Keratinocyte (primary cell): ENCODE measurements at regions not wholly inside any gene's neighbourhood (a gene's known extent, or its start where the extent isn't known, plus 50 kb on each side); places are given as distances from the start of the nearest gene placed in this dataset.

Experiments
- DNase-seq: peaks from one replicate; pipeline ENCODE4 v3.0.0-alpha.2; 2011; ENCODE audit warnings: low read depth, missing footprints, low spot score
- FAIRE-seq: peaks from 2 replicates; lab custom pipeline; 2011; peaks lifted over from hg19 to GRCh38; lab: Jason Lieb, UNC
- H2AFZ ChIP-seq: 2 replicates; pipeline ENCODE4 v1.6.0; 2012; ENCODE audit warnings: low read length, control low read depth, inconsistent platforms; ENCODE audit not compliant: control insufficient read depth
- H3K27ac ChIP-seq: 2 replicates; pipeline ENCODE4 v1.5.1; 2011; ENCODE audit warnings: low read length; ENCODE audit not compliant: control insufficient read depth, insufficient read depth
- H3K27me3 ChIP-seq: 3 replicates; pipeline ENCODE4 v1.6.0; 2011; ENCODE audit warnings: low read length; ENCODE audit not compliant: control insufficient read depth, insufficient read depth; ENCODE audit errors: extremely low read depth
- H3K36me3 ChIP-seq, 2 experiments: 2 replicates in 1 of 2; 3 replicates in 1 of 2; pipeline ENCODE4 v1.5.1; 2011; ENCODE audit warnings: low read length in 2 of 2, mild to moderate bottlenecking in 1 of 2; ENCODE audit not compliant: control insufficient read depth in 2 of 2, insufficient read depth in 2 of 2; ENCODE audit errors: extremely low read depth in 1 of 2
- H3K4me1 ChIP-seq: 3 replicates; pipeline ENCODE4 v1.5.1; 2011; ENCODE audit warnings: low read length; ENCODE audit not compliant: control insufficient read depth, insufficient read depth; ENCODE audit errors: extremely low read depth
- H3K4me2 ChIP-seq: 3 replicates; pipeline ENCODE4 v1.6.0; 2011; ENCODE audit warnings: low read depth, low read length; ENCODE audit not compliant: control insufficient read depth, insufficient read depth; ENCODE audit errors: extremely low read depth
- H3K4me3 ChIP-seq, 3 experiments: fragments of 200-600 bp in 1 of 3; sonication (generic) in 1 of 3; 2 replicates in 2 of 3; 3 replicates in 1 of 3; pipeline ENCODE4 v1.5.1; 2011 to 2016; ENCODE audit warnings: low read length in 3 of 3, mild to moderate bottlenecking in 3 of 3, control low read depth in 2 of 3, inconsistent platforms in 1 of 3, low read depth in 1 of 3, mixed read lengths in 1 of 3, mixed run types in 1 of 3, moderate library complexity in 1 of 3; ENCODE audit not compliant: control insufficient read depth in 2 of 3, insufficient read depth in 2 of 3; ENCODE audit errors: extremely low read depth in 1 of 3
- H3K79me2 ChIP-seq: 2 replicates; pipeline ENCODE4 v1.6.0; 2012; ENCODE audit warnings: low read length; ENCODE audit not compliant: control insufficient read depth, insufficient read depth
- H3K9ac ChIP-seq: 3 replicates; pipeline ENCODE4 v1.6.0; 2011; ENCODE audit warnings: low read length; ENCODE audit not compliant: control insufficient read depth, insufficient read depth; ENCODE audit errors: extremely low read depth
- H3K9me1 ChIP-seq: 3 replicates; pipeline ENCODE4 v1.6.0; 2011; ENCODE audit warnings: low read length; ENCODE audit not compliant: control insufficient read depth, insufficient read depth; ENCODE audit errors: extremely low read depth
- H3K9me3 ChIP-seq: 2 replicates; pipeline ENCODE4 v1.5.1; 2012; ENCODE audit warnings: low read depth, low read length; ENCODE audit not compliant: control insufficient read depth
- H4K20me1 ChIP-seq: 3 replicates; pipeline ENCODE4 v1.6.0; 2011; ENCODE audit warnings: low read length; ENCODE audit not compliant: control insufficient read depth, insufficient read depth; ENCODE audit errors: extremely low read depth
- CTCF ChIP-seq, 3 experiments: IDR thresholded peaks in 1 of 3; conservative IDR thresholded peaks in 1 of 3; optimal IDR thresholded peaks in 1 of 3; 2 replicates in 2 of 3; 3 replicates in 1 of 3; pipeline versions ENCODE3 to v1.5.1; 2011; ENCODE audit warnings: low read length in 3 of 3, mild to moderate bottlenecking in 3 of 3, moderate library complexity in 2 of 3, control low read depth in 1 of 3, inconsistent platforms in 1 of 3; ENCODE audit not compliant: insufficient read depth in 2 of 3; ENCODE audit errors: extremely low read depth in 1 of 3
- EZH2 ChIP-seq: IDR thresholded peaks from one replicate; pipeline ENCODE4 v1.6.1; 2012; ENCODE audit warnings: inconsistent platforms, mild to moderate bottlenecking, low read length, moderate library complexity
- dilution Hi-C: fragments of 300-500 bp; cut with MboI; formaldehyde crosslinking; loops from one replicate; pipeline ENCODE4 v1.7.0; 2020; ENCODE audit warnings: low sequenced_read_pairs; ENCODE audit not compliant: extremely low pct_ligation_motif_present

GRCh38 chr6:19157486-19157885 lies 679.7 kb upstream of the ID4 start:
- Histone ChIP-seq H3K27ac (no peak overlapping the region), H3K36me3 (no peaks in the 10 kb centered on the region), H2AFZ (no peak overlapping the region), H3K4me2 (no peak overlapping the region), H3K27me3 (no peaks in the 10 kb centered on the region), H4K20me1 (no peaks in the 10 kb centered on the region), H3K79me2 (no peaks in the 10 kb centered on the region), H3K9me1 (no peaks in the 10 kb centered on the region), H3K9me3 (no peaks in the 10 kb centered on the region), H3K4me3 (no peak overlapping the region), H3K4me1 (no peaks in the 10 kb centered on the region), H3K9ac (no peak overlapping the region)
- dilution Hi-C loops: no loop called here
- DNase-seq: no peak
- no peak for TF ChIP-seq CTCF (optimal IDR thresholded peaks at IDR 0.05 in 1 of 3, IDR thresholded peaks at IDR 0.05 in 1 of 3, conservative IDR thresholded peaks at IDR 0.05 in 1 of 3; ENCODE audit: extremely low read depth in 1 of 3, insufficient read depth in 2 of 3, low read length in 3 of 3)
- no peak for TF ChIP-seq EZH2
- FAIRE-seq: no peak

- Histone ChIP-seq H3K9me1 (no peaks in the 10 kb centered on the region), H3K4me2 (no peak overlapping the region), H4K20me1 (no peaks in the 10 kb centered on the region), H2AFZ (no peak overlapping the region), H3K79me2 (no peaks in the 10 kb centered on the region), H3K27ac (no peak overlapping the region), H3K9me3 (no peaks in the 10 kb centered on the region), H3K27me3 (no peaks in the 10 kb centered on the region), H3K4me3 (no peak overlapping the region), H3K4me1 (no peaks in the 10 kb centered on the region), H3K36me3 (no peaks in the 10 kb centered on the region), H3K9ac (no peak overlapping the region)
- TF ChIP-seq EZH2 (no peak), CTCF (optimal IDR thresholded peaks at IDR 0.05 in 1 of 3, IDR thresholded peaks at IDR 0.05 in 1 of 3, conservative IDR thresholded peaks at IDR 0.05 in 1 of 3; ENCODE audit: extremely low read depth in 1 of 3, insufficient read depth in 2 of 3, low read length in 3 of 3) (no peak)
- no peak for FAIRE-seq
- dilution Hi-C loops: no loop called here
- no peak for DNase-seq
These were observed 678.6 kb upstream of the ID4 start for GRCh38 chr6:19158586-19158985.
